ENCODE measurements at regions not wholly inside any gene's neighbourhood (a gene's known extent, or its start where the extent isn't known, plus 50 kb on each side); places are given as distances from the start of the nearest gene placed in this dataset.

DNA sequence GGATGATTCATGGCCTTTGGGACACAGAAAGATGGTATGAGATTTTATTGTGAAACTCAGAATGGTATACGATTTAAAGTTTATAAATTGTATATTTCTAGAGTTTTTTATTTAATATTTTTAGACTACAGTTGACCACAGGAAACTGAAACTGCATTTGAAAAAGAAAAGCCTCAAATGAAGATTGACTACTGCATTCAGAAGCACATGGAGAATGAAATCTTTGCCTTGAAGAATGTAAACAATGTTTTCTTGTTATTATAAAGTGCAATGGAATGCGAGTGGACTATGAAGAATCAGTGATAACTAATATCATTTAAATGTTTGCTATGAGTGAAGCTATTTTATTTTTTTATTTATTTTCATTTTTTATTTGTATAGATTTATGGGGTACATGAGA lies 169.1 kb upstream of the CDH18 start:
- TF ChIP-seq, protein P1, sequence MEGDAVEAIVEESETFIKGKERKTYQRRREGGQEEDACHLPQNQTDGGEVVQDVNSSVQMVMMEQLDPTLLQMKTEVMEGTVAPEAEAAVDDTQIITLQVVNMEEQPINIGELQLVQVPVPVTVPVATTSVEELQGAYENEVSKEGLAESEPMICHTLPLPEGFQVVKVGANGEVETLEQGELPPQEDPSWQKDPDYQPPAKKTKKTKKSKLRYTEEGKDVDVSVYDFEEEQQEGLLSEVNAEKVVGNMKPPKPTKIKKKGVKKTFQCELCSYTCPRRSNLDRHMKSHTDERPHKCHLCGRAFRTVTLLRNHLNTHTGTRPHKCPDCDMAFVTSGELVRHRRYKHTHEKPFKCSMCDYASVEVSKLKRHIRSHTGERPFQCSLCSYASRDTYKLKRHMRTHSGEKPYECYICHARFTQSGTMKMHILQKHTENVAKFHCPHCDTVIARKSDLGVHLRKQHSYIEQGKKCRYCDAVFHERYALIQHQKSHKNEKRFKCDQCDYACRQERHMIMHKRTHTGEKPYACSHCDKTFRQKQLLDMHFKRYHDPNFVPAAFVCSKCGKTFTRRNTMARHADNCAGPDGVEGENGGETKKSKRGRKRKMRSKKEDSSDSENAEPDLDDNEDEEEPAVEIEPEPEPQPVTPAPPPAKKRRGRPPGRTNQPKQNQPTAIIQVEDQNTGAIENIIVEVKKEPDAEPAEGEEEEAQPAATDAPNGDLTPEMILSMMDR (IDR thresholded peaks at IDR 0.05; ENCODE audit: control insufficient read depth, extremely low read depth, insufficient read depth) = no peak
- H3K4me3 ChIP-seq (ENCODE audit: low read depth, low read length) = no peak overlapping the region
- no peak for DNase-seq (ENCODE audit: low read depth)

DNA sequence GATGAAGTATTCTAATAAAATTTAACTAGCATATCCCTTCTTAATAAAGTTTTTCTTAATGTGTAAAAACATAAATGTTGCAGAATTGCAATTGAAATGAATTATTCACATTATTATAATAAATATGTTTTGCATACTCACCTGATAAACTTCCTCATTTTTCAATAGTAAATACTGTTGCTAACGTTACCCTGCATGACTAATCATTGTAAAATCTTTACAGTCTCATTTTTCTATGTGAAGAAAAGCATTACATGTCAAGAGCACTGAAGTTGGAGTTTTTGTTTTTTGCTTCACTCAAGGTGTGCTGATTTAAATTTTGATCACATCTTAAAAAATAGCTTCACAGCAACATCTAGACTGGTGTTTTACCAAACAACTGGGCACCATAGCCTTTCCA lies 157.2 kb upstream of the CDH18 start:
- TF ChIP-seq, protein P1 (IDR thresholded peaks at IDR 0.05; ENCODE audit: control insufficient read depth, extremely low read depth, insufficient read depth) = no peak
- no peak for DNase-seq (ENCODE audit: low read depth)
- H3K4me3 ChIP-seq (ENCODE audit: low read depth, low read length) = no peak overlapping the region

DNA sequence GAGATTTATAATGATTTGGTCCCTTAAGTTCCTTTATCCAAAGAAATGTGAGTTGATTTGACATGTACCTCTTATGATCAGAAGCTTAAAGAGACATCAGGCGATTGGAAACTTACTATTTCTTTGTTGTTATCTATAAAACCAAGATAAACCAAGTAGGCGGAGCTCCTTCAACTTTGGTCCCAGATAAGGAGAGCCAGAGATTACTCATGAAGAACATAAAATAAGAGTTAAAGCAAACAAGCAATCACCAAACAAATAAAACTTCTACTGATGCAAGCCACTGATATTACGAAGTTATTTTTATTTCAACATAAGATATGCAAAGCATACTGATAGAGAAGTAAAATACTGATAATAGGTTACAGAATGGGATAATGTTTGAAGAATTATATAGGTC lies 141.5 kb upstream of the CDH18 start:
- peak; percentile 50 for DNase-seq (ENCODE audit: low read depth)

DNA sequence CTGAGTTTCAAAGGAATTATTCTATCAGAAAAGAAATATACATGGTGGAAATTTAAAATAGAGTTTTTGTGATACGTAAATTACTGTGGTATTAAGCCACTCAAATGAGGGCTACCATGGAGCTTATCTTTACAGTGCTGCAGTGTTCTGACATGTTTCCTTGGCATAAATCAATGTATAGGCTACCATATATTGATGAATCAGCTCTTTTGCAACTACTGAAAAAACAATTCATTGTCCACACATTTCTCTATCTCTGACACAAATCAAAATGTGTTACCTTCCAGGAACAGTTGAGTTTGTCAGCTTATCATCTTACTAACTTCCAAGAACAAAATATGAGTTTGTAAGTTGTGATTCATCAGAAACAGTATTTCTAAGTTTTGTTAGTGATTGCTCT lies 140.3 kb upstream of the CDH18 start:
- TF ChIP-seq, protein P1 (IDR thresholded peaks at IDR 0.05; ENCODE audit: control insufficient read depth, extremely low read depth, insufficient read depth) = no peak
- no peak overlapping the region for H3K4me3 ChIP-seq (ENCODE audit: low read depth, low read length)
- no peak for DNase-seq (ENCODE audit: low read depth)

More for the DNA sequence above, 141.5 kb upstream of the CDH18 start:
- TF ChIP-seq, protein P1 (IDR thresholded peaks at IDR 0.05; ENCODE audit: control insufficient read depth, extremely low read depth, insufficient read depth) = no peak
- no peak overlapping the region for H3K4me3 ChIP-seq (ENCODE audit: low read depth, low read length)

DNA sequence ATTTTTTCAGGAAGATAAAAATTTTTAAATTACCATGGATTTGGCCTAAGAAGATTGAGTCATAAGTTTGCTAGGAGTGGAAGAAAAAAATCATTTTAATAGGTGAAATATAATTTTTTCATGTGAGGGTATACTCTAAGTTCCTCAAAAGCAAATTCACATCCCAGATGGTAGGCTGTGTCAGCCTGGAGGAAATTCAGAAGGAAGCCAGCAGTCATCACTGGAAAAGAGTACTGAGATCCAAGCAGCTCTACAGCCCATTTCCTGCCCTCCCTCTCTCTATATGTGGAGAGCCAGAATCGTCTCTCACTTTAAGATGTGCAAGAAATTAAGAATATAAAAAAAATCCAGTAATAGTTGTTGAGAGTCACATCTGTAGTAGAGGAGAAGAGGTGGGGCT lies 126.5 kb upstream of the CDH18 start:
- TF ChIP-seq, protein P1 (IDR thresholded peaks at IDR 0.05; ENCODE audit: control insufficient read depth, extremely low read depth, insufficient read depth) = no peak

DNA sequence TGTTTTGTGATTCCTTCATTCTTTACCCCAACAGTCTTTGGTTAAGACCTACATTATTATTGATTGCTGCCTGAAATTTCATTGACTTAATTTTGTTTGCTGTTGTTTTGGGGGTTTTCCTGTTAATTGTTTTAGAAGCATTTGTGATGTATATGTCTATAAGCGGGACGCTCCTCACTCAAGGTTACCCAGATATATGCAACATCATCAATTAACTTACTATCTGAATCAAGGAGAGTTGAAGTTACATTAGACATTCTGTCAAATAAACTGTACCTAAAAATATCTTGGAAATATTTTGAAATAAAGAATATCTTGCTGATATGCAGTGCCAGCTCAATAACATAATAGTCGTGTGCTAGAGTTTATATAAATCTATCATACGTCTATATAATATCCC lies 125.9 kb upstream of the CDH18 start:
- TF ChIP-seq, protein P1 (IDR thresholded peaks at IDR 0.05; ENCODE audit: control insufficient read depth, extremely low read depth, insufficient read depth) = no peak
- no peak overlapping the region for H3K4me3 ChIP-seq (ENCODE audit: low read depth, low read length)
- DNase-seq (ENCODE audit: low read depth) = no peak

More for the DNA sequence above, 126.5 kb upstream of the CDH18 start:
- no peak for DNase-seq (ENCODE audit: low read depth)
- no peak overlapping the region for H3K4me3 ChIP-seq (ENCODE audit: low read depth, low read length)

DNA sequence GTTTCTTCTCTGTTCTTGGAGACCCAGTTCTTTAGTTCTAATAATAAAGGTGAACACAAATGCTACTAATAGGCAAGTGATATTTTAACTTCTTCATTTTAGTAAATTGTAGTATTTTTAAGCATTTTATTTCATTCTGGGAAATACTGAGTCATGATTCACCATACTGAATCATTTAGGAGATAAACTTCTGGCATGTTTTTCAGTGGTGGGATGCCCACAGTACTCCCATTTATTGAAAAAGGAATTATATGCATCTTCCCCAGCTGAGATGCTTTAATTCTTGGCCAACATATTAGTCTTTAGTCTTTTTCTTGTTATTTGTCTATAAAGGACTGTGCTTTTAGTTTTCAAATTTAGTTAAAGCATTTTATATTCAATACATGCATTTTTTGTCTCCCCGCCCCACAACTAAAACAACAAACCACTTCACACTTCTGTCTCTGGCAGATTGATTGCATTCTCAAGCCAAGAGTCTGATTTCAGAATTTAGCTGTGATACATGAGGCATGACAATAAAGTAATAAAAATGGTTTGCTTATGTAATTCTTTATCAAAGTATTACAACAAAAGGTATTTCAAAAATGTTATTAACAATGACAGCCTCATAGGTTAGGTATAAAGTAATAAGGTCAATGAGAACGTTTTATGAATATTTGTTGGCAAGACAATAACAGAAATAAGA lies 125.2 kb upstream of the CDH18 start:
- DNase-seq (ENCODE audit: low read depth) = no peak
- no peak overlapping the region for H3K4me3 ChIP-seq (ENCODE audit: low read depth, low read length)
- TF ChIP-seq, protein P1 (IDR thresholded peaks at IDR 0.05; ENCODE audit: control insufficient read depth, extremely low read depth, insufficient read depth) = no peak

Measured in LNCaP clone FGC (cell line).